Endodermal cell (in vitro differentiated cells): ENCODE measurements at regions not wholly inside any gene's neighbourhood (a gene's known extent, or its start where the extent isn't known, plus 50 kb on each side); places are given as distances from the start of the nearest gene placed in this dataset.
A peak's percentile ranks its signal among the peaks of the same experiment; 100 is the strongest.

ENCODE experiments used
- DNase-seq: peaks from one replicate; pipeline ENCODE4 v3.0.0-alpha.2; 2017
- H3K27ac ChIP-seq: 2 replicates; pipeline ENCODE4 v1.5.1; 2013; ENCODE audit warnings: mild to moderate bottlenecking, low read depth, low read length, moderate library complexity
- H3K27me3 ChIP-seq: 2 replicates; pipeline ENCODE4 v1.6.1; 2013; ENCODE audit warnings: mild to moderate bottlenecking, low read length, moderate library complexity; ENCODE audit not compliant: insufficient read depth, control insufficient read depth, poor library complexity, severe bottlenecking
- H3K36me3 ChIP-seq: 2 replicates; pipeline ENCODE4 v1.7.0; 2013; ENCODE audit warnings: mild to moderate bottlenecking, low read length, moderate library complexity; ENCODE audit not compliant: control insufficient read depth, insufficient read depth
- H3K4me1 ChIP-seq: one replicate; pipeline ENCODE4 v1.7.0; 2013; ENCODE audit warnings: low read length; ENCODE audit not compliant: control insufficient read depth, insufficient read depth
- H3K4me3 ChIP-seq: 2 replicates; pipeline ENCODE4 v1.5.1; 2013; ENCODE audit warnings: mild to moderate bottlenecking, low read length, moderate library complexity
- H3K9ac ChIP-seq: 2 replicates; pipeline ENCODE4 v1.6.1; 2013; ENCODE audit warnings: mild to moderate bottlenecking, low read length, moderate library complexity; ENCODE audit not compliant: poor library complexity, severe bottlenecking; ENCODE audit errors: extremely low read depth
- H3K9me3 ChIP-seq: 2 replicates; pipeline ENCODE4 v1.6.1; 2013; ENCODE audit warnings: mild to moderate bottlenecking, low read length, moderate library complexity; ENCODE audit not compliant: control insufficient read depth
- H3K27ac Mint-ChIP-seq: 2 replicates; pipeline ENCODE4 v1.8.0; 2020; ENCODE audit warnings: mixed read lengths
- H3K27me3 Mint-ChIP-seq: 2 replicates; pipeline ENCODE4 v1.8.0; 2021; ENCODE audit warnings: mild to moderate bottlenecking, mixed read lengths; ENCODE audit not compliant: insufficient read depth
- H3K36me3 Mint-ChIP-seq: 2 replicates; pipeline ENCODE4 v1.8.0; 2020; ENCODE audit warnings: low read depth, mixed read lengths
- H3K4me1 Mint-ChIP-seq: 2 replicates; pipeline ENCODE4 v1.8.0; 2020; ENCODE audit warnings: mixed read lengths
- H3K4me3 Mint-ChIP-seq: 2 replicates; pipeline ENCODE4 v1.8.0; 2020; ENCODE audit warnings: mild to moderate bottlenecking, moderate library complexity, mixed read lengths
- H3K9me3 Mint-ChIP-seq: 2 replicates; pipeline ENCODE4 v1.8.0; 2020; ENCODE audit warnings: mild to moderate bottlenecking, mixed read lengths
- WGBS, 2 experiments: methylation state at CpG; one replicate each; pipeline versions ENCODE4 v1.1.5 to v1.1.7; 2013; ENCODE audit warnings: missing lambda C conversion rate in 2 of 2, mixed read lengths in 1 of 2; ENCODE audit not compliant: insufficient coverage in 1 of 2, insufficient read length in 1 of 2; 5-methylcytosine and 5-hydroxymethylcytosine counted together
- TF ChIP-seq, protein P1 (sequence below): fragments of 200-600 bp; sonication (generic); conservative IDR thresholded peaks from 2 replicates; pipeline ENCODE4 v1.5.0; 2021; ENCODE audit warnings: antibody characterized with exemption, mild to moderate bottlenecking

DNA sequence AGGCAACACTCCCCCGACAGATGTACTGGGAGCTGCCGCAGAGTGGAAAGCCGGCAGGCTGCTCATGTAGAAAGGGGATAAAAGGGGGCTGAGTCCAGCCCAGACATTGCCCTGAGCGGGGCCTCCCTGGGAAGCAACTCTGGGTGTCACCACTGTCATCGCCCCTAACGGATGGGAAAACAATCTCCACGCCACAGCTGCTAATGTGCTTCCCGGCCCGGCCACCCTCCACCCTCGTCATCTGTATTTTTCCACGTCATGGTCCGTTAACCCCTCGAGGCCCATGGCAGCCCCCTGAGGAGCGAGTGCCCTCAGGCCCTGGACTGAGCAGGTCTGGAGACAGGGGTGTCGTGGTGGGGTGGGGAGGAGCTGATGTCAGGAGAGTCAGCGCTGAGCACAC is 227.4 kb downstream of the DLL1 start:
- Histone ChIP-seq H3K27ac (no peak overlapping the region), H3K36me3 (no peaks in the 10 kb centered on the region), H3K27me3 (no peaks in the 10 kb centered on the region), H3K9me3 (no peaks in the 10 kb centered on the region), H3K4me3 (no peak overlapping the region), H3K4me1 (no peaks in the 10 kb centered on the region), H3K9ac (no peak overlapping the region)
- no peak overlapping the region for H3K4me3 Mint-ChIP-seq
- peak; percentile 24 for DNase-seq
- TF ChIP-seq, protein P1, sequence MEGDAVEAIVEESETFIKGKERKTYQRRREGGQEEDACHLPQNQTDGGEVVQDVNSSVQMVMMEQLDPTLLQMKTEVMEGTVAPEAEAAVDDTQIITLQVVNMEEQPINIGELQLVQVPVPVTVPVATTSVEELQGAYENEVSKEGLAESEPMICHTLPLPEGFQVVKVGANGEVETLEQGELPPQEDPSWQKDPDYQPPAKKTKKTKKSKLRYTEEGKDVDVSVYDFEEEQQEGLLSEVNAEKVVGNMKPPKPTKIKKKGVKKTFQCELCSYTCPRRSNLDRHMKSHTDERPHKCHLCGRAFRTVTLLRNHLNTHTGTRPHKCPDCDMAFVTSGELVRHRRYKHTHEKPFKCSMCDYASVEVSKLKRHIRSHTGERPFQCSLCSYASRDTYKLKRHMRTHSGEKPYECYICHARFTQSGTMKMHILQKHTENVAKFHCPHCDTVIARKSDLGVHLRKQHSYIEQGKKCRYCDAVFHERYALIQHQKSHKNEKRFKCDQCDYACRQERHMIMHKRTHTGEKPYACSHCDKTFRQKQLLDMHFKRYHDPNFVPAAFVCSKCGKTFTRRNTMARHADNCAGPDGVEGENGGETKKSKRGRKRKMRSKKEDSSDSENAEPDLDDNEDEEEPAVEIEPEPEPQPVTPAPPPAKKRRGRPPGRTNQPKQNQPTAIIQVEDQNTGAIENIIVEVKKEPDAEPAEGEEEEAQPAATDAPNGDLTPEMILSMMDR: no peak
- 76 to 86% methylated on average over 12 to 16 of the region's 16 CpGs for WGBS, 2 experiments
- H3K4me1 Mint-ChIP-seq: peaks cover 4% of the 10 kb centered on the region
- peaks cover 2% of the 10 kb centered on the region for H3K27me3 Mint-ChIP-seq
- H3K9me3 Mint-ChIP-seq: no peaks in the 10 kb centered on the region
- H3K27ac Mint-ChIP-seq: no peak overlapping the region
- no peaks in the 10 kb centered on the region for H3K36me3 Mint-ChIP-seq

DNA sequence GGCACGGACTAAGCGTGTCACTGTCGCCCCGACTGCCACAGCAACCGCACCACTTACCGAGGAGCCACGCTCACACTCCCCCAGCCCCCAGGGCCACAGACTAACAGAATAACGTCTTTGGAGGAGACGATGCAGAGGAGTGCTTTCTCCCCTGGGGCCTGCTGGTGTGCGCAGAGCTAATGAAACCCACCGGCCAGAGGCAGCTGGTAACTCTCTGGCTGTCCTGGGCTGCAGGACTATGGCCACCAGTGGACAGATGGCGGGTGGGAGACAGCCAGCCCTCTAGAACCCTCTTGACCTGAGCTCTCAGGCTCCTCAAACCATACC is 228.0 kb downstream of the DLL1 start:
- TF ChIP-seq, protein P1: no peak
- H3K4me3 Mint-ChIP-seq: no peak overlapping the region
- H3K27ac Mint-ChIP-seq: no peak overlapping the region
- Histone ChIP-seq H3K36me3 (no peaks in the 10 kb centered on the region), H3K9ac (no peak overlapping the region), H3K27ac (no peak overlapping the region), H3K27me3 (no peaks in the 10 kb centered on the region), H3K4me1 (no peaks in the 10 kb centered on the region), H3K9me3 (no peaks in the 10 kb centered on the region), H3K4me3 (no peak overlapping the region)
- 91 to 93% methylated on average over 7 to 12 of the region's 12 CpGs for WGBS, 2 experiments
- H3K9me3 Mint-ChIP-seq: peaks cover under 1% of the 10 kb centered on the region
- peaks cover 4% of the 10 kb centered on the region for H3K4me1 Mint-ChIP-seq
- DNase-seq: no peak
- H3K36me3 Mint-ChIP-seq: no peaks in the 10 kb centered on the region
- H3K27me3 Mint-ChIP-seq: peaks cover 2% of the 10 kb centered on the region

DNA sequence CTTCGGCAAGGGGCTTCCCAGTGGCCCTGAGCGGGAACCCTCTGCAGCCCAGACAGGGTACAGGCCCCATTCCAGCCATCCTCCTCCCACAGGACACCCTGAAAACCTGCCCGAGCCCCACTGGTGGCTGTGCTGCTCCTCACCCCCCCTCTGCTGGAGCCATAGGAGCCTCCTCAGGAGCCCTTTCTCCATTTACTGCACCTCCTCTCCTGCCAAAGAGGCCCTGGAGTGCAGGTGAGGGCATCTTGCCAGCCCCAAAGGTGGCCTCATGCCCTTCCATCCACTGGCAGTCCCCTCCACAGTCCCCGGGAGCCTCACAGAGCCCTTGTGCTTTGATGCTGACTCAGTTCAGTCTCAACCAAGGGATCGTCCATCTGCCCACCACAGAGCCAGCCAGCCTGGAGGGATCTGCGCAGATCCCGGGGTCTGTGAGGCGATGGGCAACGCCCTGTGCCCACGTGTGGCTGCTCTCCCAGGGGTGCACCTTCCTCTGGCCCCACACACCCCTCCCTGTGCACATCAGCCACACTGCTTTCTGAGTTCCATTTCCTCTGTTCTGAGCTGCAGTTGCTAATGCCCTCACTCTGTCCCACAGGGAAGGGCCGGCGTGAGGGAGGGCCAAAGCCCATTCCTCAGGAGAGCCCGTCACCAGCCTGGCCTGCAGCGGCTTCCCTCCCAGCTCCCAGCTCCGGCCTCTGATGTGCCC is 228.5 kb downstream of the DLL1 start:
- Histone ChIP-seq H3K27ac (no peak overlapping the region), H3K9ac (no peak overlapping the region), H3K4me3 (no peak overlapping the region), H3K4me1 (no peaks in the 10 kb centered on the region), H3K36me3 (no peaks in the 10 kb centered on the region), H3K27me3 (no peaks in the 10 kb centered on the region), H3K9me3 (no peaks in the 10 kb centered on the region)
- peaks cover 3% of the 10 kb centered on the region for H3K9me3 Mint-ChIP-seq
- H3K27ac Mint-ChIP-seq: no peak overlapping the region
- H3K36me3 Mint-ChIP-seq: no peaks in the 10 kb centered on the region
- peak; percentile 45 for DNase-seq
- TF ChIP-seq, protein P1: no peak
- WGBS, 2 experiments: 93 to 94% methylated on average over 13 to 15 of the region's 15 CpGs
- peaks cover 4% of the 10 kb centered on the region for H3K4me1 Mint-ChIP-seq
- no peak overlapping the region for H3K4me3 Mint-ChIP-seq
- peaks cover 2% of the 10 kb centered on the region for H3K27me3 Mint-ChIP-seq
